Right atrium auricular region (tissue), 2 donors: ENCODE measurements at regions not wholly inside any gene's neighbourhood (a gene's known extent, or its start where the extent isn't known, plus 50 kb on each side); places are given as distances from the start of the nearest gene placed in this dataset.
"Not testable (repeated sequence)": the region's sequence is repeated elsewhere in the genome, so short reads cannot be mapped to it uniquely, and the experiment has no call there.

Experiments used
- DNase-seq: peaks from one replicate; pipeline ENCODE4 v3.0.0-alpha.2; 2019; ENCODE audit warnings: low spot score
- H3K27ac ChIP-seq, 2 donors: fragments of 200-600 bp; sonication (generic); 1 replicate in 1 of 2; 2 replicates in 1 of 2; pipeline ENCODE4 v1.5.1; 2016 to 2019
- H3K27me3 ChIP-seq, 2 donors: fragments of 200-600 bp; sonication (generic); one replicate each; pipeline versions ENCODE4 v1.5.1 to v1.6.0; 2017 to 2019
- H3K36me3 ChIP-seq: fragments of 200-600 bp; sonication (generic); one replicate; pipeline ENCODE4 v1.5.1; 2016
- H3K4me1 ChIP-seq, 2 donors: fragments of 200-600 bp; sonication (generic); one replicate each; pipeline versions ENCODE4 v1.5.1 to v1.6.0; 2017 to 2019
- H3K4me3 ChIP-seq, 2 donors: fragments of 200-600 bp; sonication (generic); 1 replicate in 1 of 2; 2 replicates in 1 of 2; pipeline ENCODE4 v1.5.1; 2017 to 2019; ENCODE audit warnings: mild to moderate bottlenecking in 1 of 2, moderate library complexity in 1 of 2
- H3K9me3 ChIP-seq, 2 donors: fragments of 200-600 bp; sonication (generic); one replicate each; pipeline ENCODE4 v1.5.1; 2019
- CTCF ChIP-seq, 2 donors: fragments of 200-600 bp; sonication (generic); IDR thresholded peaks; one replicate each; pipeline ENCODE4 v1.5.1; 2019; ENCODE audit warnings: antibody characterized with exemption in 2 of 2

- H3K27me3 ChIP-seq = no peaks in the 10 kb centered on the region
- no peaks in the 10 kb centered on the region for H3K9me3 ChIP-seq
- TF ChIP-seq CTCF (IDR thresholded peaks at IDR 0.05) = no peak
- no peaks in the 10 kb centered on the region for H3K36me3 ChIP-seq
- no peak overlapping the region for H3K4me3 ChIP-seq
- no peak for DNase-seq
- no peaks in the 10 kb centered on the region for H3K4me1 ChIP-seq
- no peak overlapping the region for H3K27ac ChIP-seq
These were observed 512.9 kb downstream of the PYDC2 start for GRCh38 chr3:191973820-191974219.

GRCh38 chr3:191975936-191976335 is 515.0 kb downstream of the PYDC2 start:
- Histone ChIP-seq H3K4me1 (no peaks in the 10 kb centered on the region), H3K36me3 (no peaks in the 10 kb centered on the region), H3K27ac (no peak overlapping the region), H3K9me3 (no peaks in the 10 kb centered on the region), H3K4me3 (no peak overlapping the region), H3K27me3 (no peaks in the 10 kb centered on the region)
- DNase-seq = no peak
- TF ChIP-seq CTCF (IDR thresholded peaks at IDR 0.05) = no peak

- Histone ChIP-seq H3K4me3 (no peak overlapping the region), H3K27me3 (no peaks in the 10 kb centered on the region), H3K27ac (no peak overlapping the region), H3K9me3 (no peaks in the 10 kb centered on the region), H3K36me3 (no peaks in the 10 kb centered on the region), H3K4me1 (no peaks in the 10 kb centered on the region)
- no peak for DNase-seq
- TF ChIP-seq CTCF (IDR thresholded peaks at IDR 0.05) = no peak
These were observed 519.5 kb downstream of the PYDC2 start for GRCh38 chr3:191980443-191980842.

GRCh38 chr3:191982481-191982880 is 521.5 kb downstream of the PYDC2 start:
- H3K9me3 ChIP-seq = no peaks in the 10 kb centered on the region
- H3K4me3 ChIP-seq = no peak overlapping the region
- H3K36me3 ChIP-seq = no peaks in the 10 kb centered on the region
- no peak for TF ChIP-seq CTCF (IDR thresholded peaks at IDR 0.05)
- no peaks in the 10 kb centered on the region for H3K27me3 ChIP-seq
- no peak overlapping the region for H3K27ac ChIP-seq
- DNase-seq = no peak
- no peaks in the 10 kb centered on the region for H3K4me1 ChIP-seq

- Histone ChIP-seq H3K4me1 (no peaks in the 10 kb centered on the region), H3K4me3 (no peak overlapping the region), H3K36me3 (no peaks in the 10 kb centered on the region), H3K27me3 (no peaks in the 10 kb centered on the region), H3K9me3 (no peaks in the 10 kb centered on the region), H3K27ac (no peak overlapping the region)
- no peak for TF ChIP-seq CTCF (IDR thresholded peaks at IDR 0.05)
- DNase-seq = no peak
These were observed 524.7 kb downstream of the PYDC2 start for GRCh38 chr3:191985691-191986090.

- H3K27ac ChIP-seq = no peak overlapping the region
These were observed 526.9 kb downstream of the PYDC2 start for GRCh38 chr3:191987831-191988350.

GRCh38 chr3:191993952-191994351 is 533.0 kb downstream of the PYDC2 start:
- not testable (repeated sequence) for H3K4me3 ChIP-seq, H3K27me3 ChIP-seq, H3K36me3 ChIP-seq, H3K9me3 ChIP-seq, H3K4me1 ChIP-seq, H3K27ac ChIP-seq, DNase-seq

More at GRCh38 chr3:191987831-191988350, 526.9 kb downstream of the PYDC2 start:
- DNase-seq = no peak
- Histone ChIP-seq H3K27me3 (no peaks in the 10 kb centered on the region), H3K9me3 (peaks cover 0 to 4% of the 10 kb centered on the region in 2 donors), H3K36me3 (no peaks in the 10 kb centered on the region), H3K4me3 (no peak overlapping the region), H3K4me1 (no peaks in the 10 kb centered on the region)
- no peak for TF ChIP-seq CTCF (IDR thresholded peaks at IDR 0.05)
